HepG2 (cell line): ENCODE measurements at regions not wholly inside any gene's neighbourhood (a gene's known extent, or its start where the extent isn't known, plus 50 kb on each side); places are given as distances from the start of the nearest gene placed in this dataset.

Source experiments
- ATAC-seq: fragments of 200-7000 bp; cut with Tn5 transposase; 3 replicates; pipeline ENCODE4 v1.9.1; 2020; ENCODE audit warnings: mild to moderate bottlenecking, moderate library complexity
- BruUV-seq: library from RNA; stranded (reverse); fragments of 400-500 nt; replicated peaks from 2 replicates; lab custom pipeline; 2021; lab: Mats Ljungman, UMichigan
- CTCF ChIA-PET: fragments of 300-600 bp; formaldehyde crosslinking; extraction: SDS; loops from one replicate; lab custom pipeline; 2021; ENCODE audit warnings: low total read pairs, inconsistent platforms, low intra/inter-chr PET ratio; lab: Yijun Ruan, JAX
- POLR2A ChIA-PET: fragments of 350-600 bp; sonication (Branson Sonifier 250); formaldehyde crosslinking; loops from one replicate; lab custom pipeline; 2020; ENCODE audit warnings: antibody characterized with exemption, inconsistent platforms; lab: Yijun Ruan, JAX
- DNase-seq: peaks from one replicate; pipeline ENCODE4 v3.0.0-alpha.2; 2015; ENCODE audit warnings: low spot score
- FAIRE-seq: peaks from 3 replicates; lab custom pipeline; 2011; peaks lifted over from hg19 to GRCh38; lab: Jason Lieb, UNC
- H2AFZ ChIP-seq: one replicate; pipeline ENCODE4 v1.6.1; 2011; ENCODE audit warnings: low read length, inconsistent platforms
- H3K27ac ChIP-seq: fragments of 300-600 bp; 3 replicates; pipeline ENCODE4 v1.8.0; 2011; ENCODE audit warnings: mixed run types, mild to moderate bottlenecking, mixed read lengths, low read length, inconsistent platforms; ENCODE audit not compliant: insufficient read depth; ENCODE audit errors: extremely low read length
- H3K27me3 ChIP-seq, 2 experiments: fragments of 200-600 bp in 1 of 2; 2 replicates in 1 of 2; 3 replicates in 1 of 2; pipeline versions ENCODE4 v1.6.0 to v1.8.0; 2011; ENCODE audit warnings: low read length in 2 of 2, mild to moderate bottlenecking in 2 of 2, moderate library complexity in 2 of 2, inconsistent platforms in 1 of 2; ENCODE audit not compliant: insufficient read depth in 2 of 2, control insufficient read depth in 1 of 2
- H3K36me3 ChIP-seq, 2 experiments: fragments of 200-600 bp in 1 of 2; replicated peaks in 1 of 2; 2 replicates in 1 of 2; 3 replicates in 1 of 2; pipeline versions ENCODE4 v1.5.1 to v1.8.0; 2011; ENCODE audit warnings: low read length in 2 of 2, inconsistent platforms in 1 of 2; ENCODE audit not compliant: insufficient read depth in 2 of 2, control insufficient read depth in 1 of 2
- H3K4me1 ChIP-seq: 2 replicates; pipeline ENCODE4 v1.5.1; 2012; ENCODE audit warnings: low read length, inconsistent platforms; ENCODE audit not compliant: insufficient read depth
- H3K4me2 ChIP-seq: 2 replicates; pipeline ENCODE4 v1.6.0; 2011; ENCODE audit warnings: low read depth, low read length, inconsistent platforms
- H3K4me3 ChIP-seq, 3 experiments: fragments of 200-600 bp in 1 of 3; sonication (generic), shearing (Covaris generic) in 1 of 3; replicated peaks in 1 of 3; 2 replicates each; pipeline ENCODE4 v1.5.1; 2011 to 2016; ENCODE audit warnings: low read length in 3 of 3, inconsistent platforms in 2 of 3, low read depth in 2 of 3, mild to moderate bottlenecking in 2 of 3, control low read depth in 1 of 3, mixed read lengths in 1 of 3; ENCODE audit not compliant: insufficient read depth in 1 of 3
- H3K79me2 ChIP-seq: one replicate; pipeline ENCODE4 v1.6.1; 2011; ENCODE audit warnings: low read length, inconsistent platforms; ENCODE audit not compliant: insufficient read depth
- H3K9ac ChIP-seq: 2 replicates; pipeline ENCODE4 v1.6.0; 2011; ENCODE audit warnings: mild to moderate bottlenecking, low read depth, low read length, inconsistent platforms; ENCODE audit not compliant: insufficient read depth
- H3K9me3 ChIP-seq: 2 replicates; pipeline ENCODE4 v1.5.1; 2012; ENCODE audit warnings: mild to moderate bottlenecking, low read length
- H4K20me1 ChIP-seq: 2 replicates; pipeline ENCODE4 v1.6.0; 2011; ENCODE audit warnings: inconsistent platforms, mild to moderate bottlenecking, low read length, moderate library complexity; ENCODE audit not compliant: insufficient read depth
- CTCF ChIP-seq: sonication (generic); formaldehyde crosslinking; IDR thresholded peaks from 2 replicates; pipeline ENCODE4 v1.5.0; 2020; ENCODE audit warnings: mild to moderate bottlenecking, missing genetic modification reagents, moderate library complexity
- HDAC2 ChIP-seq: sonication (generic); formaldehyde crosslinking; IDR thresholded peaks from 2 replicates; pipeline ENCODE4 v1.4.0; 2020; ENCODE audit warnings: missing genetic modification reagents
- MTA1 ChIP-seq: sonication (generic); formaldehyde crosslinking; IDR thresholded peaks from 2 replicates; pipeline ENCODE4 v1.4.0; 2020; ENCODE audit warnings: missing genetic modification reagents, mild to moderate bottlenecking, borderline replicate concordance
- NFAT5 ChIP-seq: sonication (generic); formaldehyde crosslinking; IDR thresholded peaks from 2 replicates; pipeline ENCODE4 v1.4.0; 2020; ENCODE audit warnings: missing genetic modification reagents
- TERF1 ChIP-seq: sonication (generic); formaldehyde crosslinking; IDR thresholded peaks from 2 replicates; pipeline ENCODE4 v1.8.0; 2022; ENCODE audit warnings: mild to moderate bottlenecking, missing genetic modification reagents, moderate library complexity
- ZNF652 ChIP-seq: IDR thresholded peaks from 2 replicates; pipeline ENCODE4 v1.6.1; 2016; ENCODE audit warnings: low read depth, borderline replicate concordance
- WGBS: methylation state at CpG from one replicate; pipeline ENCODE4 v1.1.6; 2017; ENCODE audit warnings: low lambda C conversion rate; 5-methylcytosine and 5-hydroxymethylcytosine counted together
- in situ Hi-C: cut with HindIII; loops from 2 replicates; pipeline ENCODE4 v1.10.0; 2017; ENCODE audit warnings: low pct_unique_long_range_greater_than_20kb; ENCODE audit not compliant: extremely low pct_ligation_motif_present
- intact Hi-C: fragments of 100-400 bp; cut with micrococcal nuclease; formaldehyde crosslinking; loops from one replicate; pipeline ENCODE4 v1.10.0; 2022; ENCODE audit not compliant: unreplicated experiment

- no peak for TF ChIP-seq TERF1 (CRISPR knock-in tag)
- TF ChIP-seq MTA1 (CRISPR knock-in tag), result no peak
- TF ChIP-seq NFAT5 (CRISPR knock-in tag), result no peak
- no peak for TF ChIP-seq ZNF652 (CRISPR knock-in tag)
These were observed 68.6 kb upstream of the ADGRG2 start (continued) for GRCh38 chrX:19190902-19191301.

GRCh38 chrX:19193565-19193964 lies 71.3 kb upstream of the ADGRG2 start:
- in situ Hi-C loops (no loop called here), intact Hi-C loops (loop anchor here (1.0 to 5.0 kb wide), 2 partner anchors 141 to 176 kb away; no protein-coding TSS in a partner anchor)
- no peaks in the 10 kb centered on the region for H3K79me2 ChIP-seq
- no peak overlapping the region for H3K4me3 ChIP-seq
- H3K27ac ChIP-seq, result no peak overlapping the region
- no peak overlapping the region for H3K4me2 ChIP-seq
- TF ChIP-seq HDAC2 (no peak), CTCF (CRISPR knock-in tag) (peak; percentile 24)
- H3K27me3 ChIP-seq, result peaks cover 0 to 6% of the 10 kb centered on the region in 2 experiments; a peak in 2 of 5 replicates
- ATAC-seq (0 out of 3 replicates have a peak, but pooled peaks have one; percentile 31), DNase-seq (peak; percentile 3), FAIRE-seq (no peak)
- H3K9me3 ChIP-seq, result no peaks in the 10 kb centered on the region
- no peaks in the 10 kb centered on the region for H3K4me1 ChIP-seq
- ChIA-PET POLR2A (no interaction called here), CTCF (no interaction called here)
- WGBS, result 5% methylated on average over 8 of the region's 8 CpGs
- no peaks in the 10 kb centered on the region for H4K20me1 ChIP-seq
- H2AFZ ChIP-seq, result no peak overlapping the region
- BruUV-seq, result no TSS peak
- H3K9ac ChIP-seq, result no peak overlapping the region
- H3K36me3 ChIP-seq, result no peaks in the 10 kb centered on the region
